Testis (tissue), 2 donors: ENCODE measurements at regions not wholly inside any gene's neighbourhood (a gene's known extent, or its start where the extent isn't known, plus 50 kb on each side); places are given as distances from the start of the nearest gene placed in this dataset.

Source experiments
- DNase-seq: peaks from one replicate; pipeline ENCODE4 v3.0.0-alpha.2; 2019
- H3K27ac ChIP-seq, 2 donors: fragments of 200-600 bp; sonication (generic); one replicate each; pipeline ENCODE4 v1.5.1; 2019
- H3K27me3 ChIP-seq: fragments of 200-600 bp; sonication (generic); one replicate; pipeline ENCODE4 v1.5.1; 2019
- H3K36me3 ChIP-seq: fragments of 200-600 bp; sonication (generic); one replicate; pipeline ENCODE4 v1.5.1; 2017; ENCODE audit warnings: low read depth; ENCODE audit errors: missing control alignments
- H3K4me1 ChIP-seq: fragments of 200-600 bp; sonication (generic); one replicate; pipeline ENCODE4 v1.5.1; 2019
- H3K4me3 ChIP-seq, 2 donors: fragments of 200-600 bp; sonication (generic); one replicate each; pipeline ENCODE4 v1.5.1; 2017 to 2019
- H3K9me3 ChIP-seq: fragments of 200-600 bp; sonication (generic); one replicate; pipeline ENCODE4 v1.5.1; 2017
- CTCF ChIP-seq, 3 experiments: fragments of 450-650 bp in 2 of 3; fragments of 200-600 bp in 1 of 3; sonication (generic) in 1 of 3; IDR thresholded peaks; one replicate each; pipeline ENCODE4 v1.5.1; 2016 to 2019; ENCODE audit warnings: antibody characterized with exemption in 3 of 3, mild to moderate bottlenecking in 2 of 3, moderate library complexity in 1 of 3
- POLR2A ChIP-seq: fragments of 450-650 bp; IDR thresholded peaks from one replicate; pipeline ENCODE4 v1.6.1; 2017; ENCODE audit warnings: antibody characterized with exemption, mild to moderate bottlenecking, moderate library complexity
- WGBS, 2 donors: methylation state at CpG; one replicate each; pipeline ENCODE4 v1.1.5; 2018; 5-methylcytosine and 5-hydroxymethylcytosine counted together
- intact Hi-C: fragments of 100-400 bp; cut with DNase I; formaldehyde crosslinking; loops from one replicate; pipeline ENCODE4 v1.15.1; 2023; ENCODE audit warnings: low total_unique reads

- no peak for DNase-seq
- WGBS, 2 donors, result 92 to 93% methylated on average over 1 of the region's 1 CpG
- Histone ChIP-seq H3K27ac (no peak overlapping the region), H3K4me3 (no peak overlapping the region), H3K27me3 (no peaks in the 10 kb centered on the region), H3K9me3 (no peaks in the 10 kb centered on the region), H3K36me3 (no peaks in the 10 kb centered on the region), H3K4me1 (no peaks in the 10 kb centered on the region)
- TF ChIP-seq CTCF (IDR thresholded peaks at IDR 0.05), result no peak
- no peak for TF ChIP-seq POLR2A
- intact Hi-C loops, result no loop called here
These were observed 471.4 kb downstream of the ADRA2A start for GRCh38 chr10:111548084-111548726.

GRCh38 chr10:111551001-111551400, 474.2 kb downstream of the ADRA2A start:
- H3K36me3 ChIP-seq, result no peaks in the 10 kb centered on the region
- no peaks in the 10 kb centered on the region for H3K4me1 ChIP-seq
- H3K9me3 ChIP-seq, result no peaks in the 10 kb centered on the region
- no peaks in the 10 kb centered on the region for H3K27me3 ChIP-seq
- DNase-seq, result no peak
- TF ChIP-seq CTCF (IDR thresholded peaks at IDR 0.05), result no peak
- TF ChIP-seq POLR2A, result no peak
- no peak overlapping the region for H3K27ac ChIP-seq
- intact Hi-C loops, result no loop called here
- 88 to 93% methylated on average over 5 of the region's 5 CpGs for WGBS, 2 donors
- no peak overlapping the region for H3K4me3 ChIP-seq

GRCh38 chr10:111556666-111557065, 479.8 kb downstream of the ADRA2A start:
- Histone ChIP-seq H3K4me1 (no peaks in the 10 kb centered on the region), H3K27ac (no peak overlapping the region), H3K9me3 (no peaks in the 10 kb centered on the region), H3K4me3 (no peak overlapping the region), H3K27me3 (no peaks in the 10 kb centered on the region), H3K36me3 (no peaks in the 10 kb centered on the region)
- TF ChIP-seq POLR2A (no peak), CTCF (IDR thresholded peaks at IDR 0.05) (no peak)
- no peak for DNase-seq
- intact Hi-C loops, result no loop called here
- 67% methylated on average over 3 of the region's 3 CpGs for WGBS, 2 donors

GRCh38 chr10:111558211-111558610, 481.4 kb downstream of the ADRA2A start:
- Histone ChIP-seq H3K36me3 (no peaks in the 10 kb centered on the region), H3K27me3 (no peaks in the 10 kb centered on the region), H3K4me3 (no peak overlapping the region), H3K9me3 (no peaks in the 10 kb centered on the region), H3K4me1 (no peaks in the 10 kb centered on the region), H3K27ac (no peak overlapping the region)
- no peak for TF ChIP-seq CTCF (IDR thresholded peaks at IDR 0.05)
- TF ChIP-seq POLR2A, result no peak
- 80 to 90% methylated on average over 4 of the region's 4 CpGs for WGBS, 2 donors
- intact Hi-C loops, result no loop called here
- no peak for DNase-seq

- H3K9me3 ChIP-seq, result no peaks in the 10 kb centered on the region
- no peaks in the 10 kb centered on the region for H3K36me3 ChIP-seq
- no peaks in the 10 kb centered on the region for H3K4me1 ChIP-seq
- H3K27me3 ChIP-seq, result no peaks in the 10 kb centered on the region
- no peak overlapping the region for H3K27ac ChIP-seq
- TF ChIP-seq POLR2A (no peak), CTCF (IDR thresholded peaks at IDR 0.05) (no peak)
- intact Hi-C loops, result no loop called here
- no peak overlapping the region for H3K4me3 ChIP-seq
- no peak for DNase-seq
- WGBS, 2 donors, result 42 to 55% methylated on average over 4 of the region's 4 CpGs
These were observed 483.2 kb downstream of the ADRA2A start for GRCh38 chr10:111560027-111560426.
